ENCODE measurements at regions not wholly inside any gene's neighbourhood (a gene's known extent, or its start where the extent isn't known, plus 50 kb on each side); places are given as distances from the start of the nearest gene placed in this dataset.
"Not testable (repeated sequence)": the region's sequence is repeated elsewhere in the genome, so short reads cannot be mapped to it uniquely, and the experiment has no call there.

GRCh38 chr18:79588636-79589481 lies 90.7 kb upstream of the CTDP1 start:
- Mint-ChIP-seq H3K27ac (no peak overlapping the region), H3K4me1 (peaks cover 5 to 6% of the 10 kb centered on the region in 2 donors), H3K27me3 (peaks cover 4 to 12% of the 10 kb centered on the region in 2 donors), H3K4me3 (no peak overlapping the region), H3K9me3 (peaks cover 8 to 11% of the 10 kb centered on the region in 2 donors), H3K36me3 (peaks cover 2 to 4% of the 10 kb centered on the region in 2 donors)
- no peak for ATAC-seq (replicated peaks)
- no peak for DNase-seq

- ATAC-seq (replicated peaks) (peak; percentile 38 to 41), DNase-seq (no peak)
- no peak overlapping the region for H3K4me3 Mint-ChIP-seq
- peaks cover 8 to 11% of the 10 kb centered on the region in 2 donors for H3K9me3 Mint-ChIP-seq
- H3K4me1 Mint-ChIP-seq = peaks cover 0 to under 1% of the 10 kb centered on the region in 2 donors
- H3K36me3 Mint-ChIP-seq = peaks cover 2 to 4% of the 10 kb centered on the region in 2 donors
- no peak overlapping the region for H3K27ac Mint-ChIP-seq
- peaks cover 4 to 12% of the 10 kb centered on the region in 2 donors for H3K27me3 Mint-ChIP-seq
These were observed 90.0 kb upstream of the CTDP1 start for GRCh38 chr18:79589601-79590091.

- H3K9me3 Mint-ChIP-seq = peaks cover 8 to 11% of the 10 kb centered on the region in 2 donors
- H3K4me3 Mint-ChIP-seq = no peak overlapping the region
- no peaks in the 10 kb centered on the region for H3K4me1 Mint-ChIP-seq
- H3K36me3 Mint-ChIP-seq = peaks cover 2 to 4% of the 10 kb centered on the region in 2 donors
- peaks cover 8 to 16% of the 10 kb centered on the region in 2 donors for H3K27me3 Mint-ChIP-seq
- DNase-seq (no peak), ATAC-seq (replicated peaks) (no peak)
- H3K27ac Mint-ChIP-seq = no peak overlapping the region
These were observed 89.2 kb upstream of the CTDP1 start for GRCh38 chr18:79590191-79591031.

- no peaks in the 10 kb centered on the region for H3K4me1 Mint-ChIP-seq
- peaks cover 9 to 21% of the 10 kb centered on the region in 2 donors for H3K27me3 Mint-ChIP-seq
- H3K9me3 Mint-ChIP-seq = peaks cover 8 to 11% of the 10 kb centered on the region in 2 donors
- no peak overlapping the region for H3K4me3 Mint-ChIP-seq
- DNase-seq = no peak
- no peak for ATAC-seq (replicated peaks)
- no peak overlapping the region for H3K27ac Mint-ChIP-seq
- H3K36me3 Mint-ChIP-seq = peaks cover 2 to 4% of the 10 kb centered on the region in 2 donors
These were observed 88.6 kb upstream of the CTDP1 start for GRCh38 chr18:79591032-79591308.

GRCh38 chr18:79592684-79593083 lies 86.9 kb upstream of the CTDP1 start:
- not testable (repeated sequence) for H3K4me3 Mint-ChIP-seq; ATAC-seq (replicated peaks); DNase-seq; H3K27ac Mint-ChIP-seq; H3K36me3 Mint-ChIP-seq; H3K4me1 Mint-ChIP-seq
- Mint-ChIP-seq H3K27me3 (peaks cover 10 to 28% of the 10 kb centered on the region in 2 donors), H3K9me3 (peaks cover 8 to 11% of the 10 kb centered on the region in 2 donors)

GRCh38 chr18:79595876-79596374 lies 83.7 kb upstream of the CTDP1 start:
- no peak overlapping the region for H3K27ac Mint-ChIP-seq
- H3K36me3 Mint-ChIP-seq = peaks cover 2 to 4% of the 10 kb centered on the region in 2 donors
- H3K27me3 Mint-ChIP-seq = peaks cover 17 to 32% of the 10 kb centered on the region in 2 donors
- ATAC-seq (replicated peaks) = no peak
- H3K4me3 Mint-ChIP-seq = no peak overlapping the region
- H3K4me1 Mint-ChIP-seq = no peaks in the 10 kb centered on the region
- H3K9me3 Mint-ChIP-seq = peaks cover 8 to 11% of the 10 kb centered on the region in 2 donors
- no peak for DNase-seq

- Mint-ChIP-seq H3K4me1 (no peaks in the 10 kb centered on the region), H3K36me3 (peaks cover 2 to 4% of the 10 kb centered on the region in 2 donors), H3K9me3 (peaks cover 8 to 11% of the 10 kb centered on the region in 2 donors), H3K27ac (no peak overlapping the region), H3K4me3 (no peak overlapping the region), H3K27me3 (peaks cover 17 to 36% of the 10 kb centered on the region in 2 donors)
- ATAC-seq (replicated peaks) (no peak), DNase-seq (no peak)
These were observed 83.0 kb upstream of the CTDP1 start for GRCh38 chr18:79596446-79597175.

- Mint-ChIP-seq H3K27ac (no peak overlapping the region), H3K27me3 (peaks cover 17 to 36% of the 10 kb centered on the region in 2 donors), H3K4me3 (no peak overlapping the region), H3K4me1 (no peaks in the 10 kb centered on the region), H3K36me3 (peaks cover 2 to 4% of the 10 kb centered on the region in 2 donors), H3K9me3 (peaks cover 8 to 11% of the 10 kb centered on the region in 2 donors)
- no peak for ATAC-seq (replicated peaks)
- DNase-seq = no peak
These were observed 82.3 kb upstream of the CTDP1 start for GRCh38 chr18:79597176-79597830.

- H3K9me3 Mint-ChIP-seq = peaks cover 3 to 5% of the 10 kb centered on the region in 2 donors
- DNase-seq (no peak), ATAC-seq (replicated peaks) (no peak)
- H3K4me3 Mint-ChIP-seq = no peak overlapping the region
- H3K27ac Mint-ChIP-seq = no peak overlapping the region
- peaks cover 0 to 2% of the 10 kb centered on the region in 2 donors for H3K36me3 Mint-ChIP-seq
- H3K27me3 Mint-ChIP-seq = peaks cover 17 to 36% of the 10 kb centered on the region in 2 donors
- no peaks in the 10 kb centered on the region for H3K4me1 Mint-ChIP-seq
These were observed 81.6 kb upstream of the CTDP1 start for GRCh38 chr18:79597831-79598632.

GRCh38 chr18:79598633-79599175 lies 80.9 kb upstream of the CTDP1 start:
- H3K27me3 Mint-ChIP-seq = peaks cover 17 to 36% of the 10 kb centered on the region in 2 donors
- no peaks in the 10 kb centered on the region for H3K36me3 Mint-ChIP-seq
- H3K4me1 Mint-ChIP-seq = no peaks in the 10 kb centered on the region
- H3K9me3 Mint-ChIP-seq = no peaks in the 10 kb centered on the region
- no peak overlapping the region for H3K4me3 Mint-ChIP-seq
- DNase-seq (no peak), ATAC-seq (replicated peaks) (no peak)
- no peak overlapping the region for H3K27ac Mint-ChIP-seq

- no peak for DNase-seq
These were observed 80.1 kb upstream of the CTDP1 start for GRCh38 chr18:79599441-79599931.

GRCh38 chr18:79600141-79600540 lies 79.5 kb upstream of the CTDP1 start:
- no peak overlapping the region for H3K4me3 Mint-ChIP-seq
- peak overlapping the region; percentile 47 for H3K27ac Mint-ChIP-seq
- no peak for ATAC-seq (replicated peaks)
- DNase-seq = no peak
- H3K36me3 Mint-ChIP-seq = no peaks in the 10 kb centered on the region
- no peaks in the 10 kb centered on the region for H3K4me1 Mint-ChIP-seq
- H3K9me3 Mint-ChIP-seq = no peaks in the 10 kb centered on the region
- H3K27me3 Mint-ChIP-seq = peaks cover 15 to 34% of the 10 kb centered on the region in 2 donors

More at GRCh38 chr18:79599441-79599931, 80.1 kb upstream of the CTDP1 start:
- no peaks in the 10 kb centered on the region for H3K4me1 Mint-ChIP-seq
- H3K27me3 Mint-ChIP-seq = peaks cover 17 to 36% of the 10 kb centered on the region in 2 donors
- no peaks in the 10 kb centered on the region for H3K9me3 Mint-ChIP-seq
- no peak for ATAC-seq (replicated peaks)
- peak overlapping the region; percentile 31 for H3K27ac Mint-ChIP-seq
- H3K4me3 Mint-ChIP-seq = no peak overlapping the region
- no peaks in the 10 kb centered on the region for H3K36me3 Mint-ChIP-seq
